ENCODE measurements at regions not wholly inside any gene's neighbourhood (a gene's known extent, or its start where the extent isn't known, plus 50 kb on each side); places are given as distances from the start of the nearest gene placed in this dataset.

DNA sequence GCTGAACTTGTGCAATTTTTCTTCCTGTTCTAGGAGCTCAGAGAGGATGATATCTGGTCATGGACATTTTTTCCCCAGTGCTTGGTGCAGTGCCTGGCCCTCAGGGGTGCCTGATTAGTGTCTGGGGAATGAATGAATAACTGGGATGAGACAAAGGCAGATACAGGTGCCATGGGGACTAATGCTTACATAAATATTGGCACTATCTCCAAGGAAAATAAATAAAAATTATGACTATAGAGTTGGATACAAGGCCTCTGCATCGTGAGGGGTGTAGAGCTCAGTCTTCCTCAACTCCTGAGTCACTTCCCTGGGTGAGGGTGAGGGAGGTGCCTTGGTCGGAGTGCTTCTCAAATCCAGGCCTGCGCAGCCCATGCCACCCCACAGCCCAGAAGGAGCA lies 188.6 kb downstream of the KCNA5 start:
- WGBS, 3 donors, result 79 to 88% (median 80%) methylated on average over 3 of the region's 3 CpGs

DNA sequence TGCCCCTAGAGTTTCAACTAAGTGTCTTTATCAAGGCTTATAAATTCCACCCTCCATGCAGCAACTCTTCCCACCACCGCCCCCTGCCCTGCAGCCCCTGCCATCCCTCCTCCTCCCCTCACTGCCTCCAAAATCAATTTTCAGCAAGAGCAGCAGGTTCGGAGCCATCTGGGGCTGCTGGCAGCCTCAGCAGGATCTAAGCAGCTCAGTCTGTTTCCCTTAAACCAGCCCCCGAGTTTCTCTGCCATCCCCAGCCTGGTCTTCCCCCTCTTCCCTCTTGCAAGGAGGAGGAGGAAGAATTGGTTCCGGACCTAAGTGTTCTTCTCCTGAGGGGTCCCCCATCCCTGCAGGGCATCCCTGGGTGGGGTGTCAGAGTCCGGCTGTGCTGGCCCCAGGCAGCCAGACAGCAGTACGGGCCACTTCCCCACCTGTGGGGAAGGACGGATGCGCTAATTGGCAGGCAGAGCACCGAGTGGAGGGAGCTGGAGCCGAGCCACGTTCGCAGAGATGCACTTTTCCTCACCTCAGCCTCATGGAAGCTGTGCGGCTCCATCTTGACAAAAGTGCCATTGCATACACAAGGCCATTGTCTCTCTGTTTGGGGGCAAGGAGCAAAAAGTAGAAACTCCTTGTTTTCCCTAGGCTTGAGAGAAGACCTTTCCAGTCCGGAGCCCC lies 189.3 kb downstream of the KCNA5 start:
- no peak for DNase-seq
- 67 to 69% (median 68%) methylated on average over 14 of the region's 14 CpGs for WGBS, 3 donors
- no peak for FAIRE-seq

More for the DNA sequence above, 188.6 kb downstream of the KCNA5 start:
- Histone ChIP-seq H3K4me3 (ENCODE audit: low read depth in 1 of 3, low read length in 3 of 3) (no peak overlapping the region), H3K27me3 (ENCODE audit: control insufficient read depth in 3 of 3, insufficient read depth in 3 of 3, low read length in 3 of 3) (peaks cover 0 to 3% (median 0%) of the 10 kb centered on the region in 3 donors), H3K4me1 (ENCODE audit: control insufficient read depth in 3 of 3, insufficient read depth in 2 of 3, low read depth in 1 of 3, low read length in 2 of 3) (no peaks in the 10 kb centered on the region), H3K27ac (ENCODE audit: low read depth in 1 of 3, low read length in 2 of 3) (no peak overlapping the region), H3K36me3 (ENCODE audit: control insufficient read depth in 3 of 3, insufficient read depth in 2 of 3, low read depth in 1 of 3, low read length in 3 of 3) (no peaks in the 10 kb centered on the region), H3K9me3 (ENCODE audit: control insufficient read depth in 2 of 2, insufficient read depth in 1 of 2, low read depth in 1 of 2, low read length in 1 of 2) (peaks cover 0 to 14% of the 10 kb centered on the region in 2 donors)
- DNase-seq (no peak), FAIRE-seq (no peak)

DNA sequence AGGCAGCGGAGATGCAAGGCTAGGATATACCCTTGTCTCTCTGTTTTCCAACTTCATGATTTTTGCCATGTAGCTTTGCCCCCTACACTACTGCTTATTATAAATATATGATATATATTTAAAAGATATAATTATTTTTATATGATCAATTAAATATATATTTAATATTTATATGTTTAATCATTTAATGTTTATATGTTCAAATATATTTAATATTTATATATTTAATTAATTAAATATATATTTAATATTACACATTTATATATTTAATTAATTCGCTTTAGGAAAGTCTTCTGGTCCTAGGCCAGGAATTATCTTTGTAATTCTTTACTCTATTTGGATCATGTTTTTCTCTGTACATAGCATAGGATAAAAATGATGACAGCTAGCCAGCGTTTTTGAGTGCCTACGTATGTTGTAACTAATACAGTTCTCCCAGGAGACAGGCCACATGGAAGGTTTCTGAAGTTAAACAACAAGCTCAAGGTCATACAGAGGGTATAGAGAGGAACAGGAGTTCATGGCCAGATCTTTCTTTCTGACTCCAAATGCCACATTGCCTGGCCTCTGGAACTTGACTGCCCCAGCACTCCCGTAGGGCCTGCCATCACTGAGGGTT lies 192.5 kb downstream of the KCNA5 start:
- Histone ChIP-seq H3K4me1 (ENCODE audit: control insufficient read depth in 3 of 3, insufficient read depth in 2 of 3, low read depth in 1 of 3, low read length in 2 of 3) (no peaks in the 10 kb centered on the region), H3K4me3 (ENCODE audit: low read depth in 1 of 3, low read length in 3 of 3) (no peak overlapping the region), H3K27ac (ENCODE audit: low read depth in 1 of 3, low read length in 2 of 3) (no peak overlapping the region), H3K27me3 (ENCODE audit: control insufficient read depth in 3 of 3, insufficient read depth in 3 of 3, low read length in 3 of 3) (peaks cover 0 to 3% (median 0%) of the 10 kb centered on the region in 3 donors), H3K9me3 (ENCODE audit: control insufficient read depth in 2 of 2, insufficient read depth in 1 of 2, low read depth in 1 of 2, low read length in 1 of 2) (no peaks in the 10 kb centered on the region), H3K36me3 (ENCODE audit: control insufficient read depth in 3 of 3, insufficient read depth in 2 of 3, low read depth in 1 of 3, low read length in 3 of 3) (no peaks in the 10 kb centered on the region)
- FAIRE-seq, result peak; percentile 67
- 85 to 93% (median 92%) methylated on average over 5 of the region's 5 CpGs for WGBS, 3 donors
- no peak for DNase-seq

More for the DNA sequence above, 189.3 kb downstream of the KCNA5 start:
- Histone ChIP-seq H3K4me1 (ENCODE audit: control insufficient read depth in 3 of 3, insufficient read depth in 2 of 3, low read depth in 1 of 3, low read length in 2 of 3) (no peaks in the 10 kb centered on the region), H3K36me3 (ENCODE audit: control insufficient read depth in 3 of 3, insufficient read depth in 2 of 3, low read depth in 1 of 3, low read length in 3 of 3) (no peaks in the 10 kb centered on the region), H3K9me3 (ENCODE audit: control insufficient read depth in 2 of 2, insufficient read depth in 1 of 2, low read depth in 1 of 2, low read length in 1 of 2) (peaks cover 0 to 10% of the 10 kb centered on the region in 2 donors), H3K27ac (ENCODE audit: low read depth in 1 of 3, low read length in 2 of 3) (no peak overlapping the region), H3K27me3 (ENCODE audit: control insufficient read depth in 3 of 3, insufficient read depth in 3 of 3, low read length in 3 of 3) (peaks cover 0 to 3% (median 0%) of the 10 kb centered on the region in 3 donors), H3K4me3 (ENCODE audit: low read depth in 1 of 3, low read length in 3 of 3) (no peak overlapping the region)

DNA sequence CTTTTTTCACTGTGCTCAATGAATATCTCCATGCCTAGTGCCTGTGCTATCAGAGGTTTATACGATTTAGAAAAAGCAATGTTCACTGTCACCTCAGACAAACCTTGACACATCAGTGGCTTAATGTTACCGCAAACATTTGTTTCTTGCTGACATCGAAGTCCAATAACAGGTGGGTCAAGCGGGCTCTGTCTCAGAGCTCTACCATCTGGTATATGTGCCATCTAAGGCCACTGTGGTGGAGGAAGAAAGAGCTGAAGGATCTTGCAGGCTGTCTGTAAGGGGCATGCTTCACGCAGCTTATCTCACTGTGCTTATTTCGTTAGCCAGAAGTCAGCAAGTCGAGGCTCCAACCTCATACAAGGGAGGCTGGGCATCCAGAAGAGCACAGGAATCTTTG lies 189.5 kb upstream of the NTF3 start:
- Histone ChIP-seq H3K4me1 (ENCODE audit: control insufficient read depth in 3 of 3, insufficient read depth in 2 of 3, low read depth in 1 of 3, low read length in 2 of 3) (peaks cover 0 to 10% (median 3%) of the 10 kb centered on the region in 3 donors), H3K27me3 (ENCODE audit: control insufficient read depth in 3 of 3, insufficient read depth in 3 of 3, low read length in 3 of 3) (no peaks in the 10 kb centered on the region), H3K27ac (ENCODE audit: low read depth in 1 of 3, low read length in 2 of 3) (no peak overlapping the region), H3K4me3 (ENCODE audit: low read depth in 1 of 3, low read length in 3 of 3) (no peak overlapping the region), H3K36me3 (ENCODE audit: control insufficient read depth in 3 of 3, insufficient read depth in 2 of 3, low read depth in 1 of 3, low read length in 3 of 3) (no peaks in the 10 kb centered on the region), H3K9me3 (ENCODE audit: control insufficient read depth in 2 of 2, insufficient read depth in 1 of 2, low read depth in 1 of 2, low read length in 1 of 2) (no peaks in the 10 kb centered on the region)
- FAIRE-seq (no peak), DNase-seq (no peak)
- 79 to 86% (median 84%) methylated on average over 7 of the region's 7 CpGs for WGBS, 3 donors

DNA sequence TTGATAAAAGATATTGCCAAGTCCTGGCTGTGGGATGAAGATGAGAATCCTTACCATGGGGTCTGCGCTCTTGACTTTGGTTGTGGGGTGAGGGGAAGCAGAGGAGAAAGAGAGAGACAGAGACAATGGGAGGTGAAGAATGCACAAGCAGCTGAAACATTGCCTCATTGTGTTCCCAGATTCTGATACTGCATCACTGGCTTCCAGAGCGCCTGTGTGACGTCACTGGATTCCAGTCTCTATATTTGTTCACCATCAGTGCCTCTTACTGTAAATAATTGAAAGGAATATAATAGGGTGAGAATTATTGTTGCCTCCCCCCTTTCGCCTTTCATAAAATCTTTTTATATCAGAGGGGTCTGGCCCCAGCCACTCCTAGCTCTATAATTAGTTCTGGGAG lies 188.9 kb upstream of the NTF3 start:
- no peaks in the 10 kb centered on the region for H3K27me3 ChIP-seq (ENCODE audit: control insufficient read depth in 3 of 3, insufficient read depth in 3 of 3, low read length in 3 of 3)
- no peaks in the 10 kb centered on the region for H3K36me3 ChIP-seq (ENCODE audit: control insufficient read depth in 3 of 3, insufficient read depth in 2 of 3, low read depth in 1 of 3, low read length in 3 of 3)
- 85 to 94% (median 86%) methylated on average over 4 of the region's 4 CpGs for WGBS, 3 donors
- H3K27ac ChIP-seq (ENCODE audit: low read depth in 1 of 3, low read length in 2 of 3), result no peak overlapping the region
- FAIRE-seq (no peak), DNase-seq (no peak)
- H3K4me1 ChIP-seq (ENCODE audit: control insufficient read depth in 3 of 3, insufficient read depth in 2 of 3, low read depth in 1 of 3, low read length in 2 of 3), result peaks cover 0 to 10% (median 3%) of the 10 kb centered on the region in 3 donors
- no peaks in the 10 kb centered on the region for H3K9me3 ChIP-seq (ENCODE audit: control insufficient read depth in 2 of 2, insufficient read depth in 1 of 2, low read depth in 1 of 2, low read length in 1 of 2)
- no peak overlapping the region for H3K4me3 ChIP-seq (ENCODE audit: low read depth in 1 of 3, low read length in 3 of 3)

DNA sequence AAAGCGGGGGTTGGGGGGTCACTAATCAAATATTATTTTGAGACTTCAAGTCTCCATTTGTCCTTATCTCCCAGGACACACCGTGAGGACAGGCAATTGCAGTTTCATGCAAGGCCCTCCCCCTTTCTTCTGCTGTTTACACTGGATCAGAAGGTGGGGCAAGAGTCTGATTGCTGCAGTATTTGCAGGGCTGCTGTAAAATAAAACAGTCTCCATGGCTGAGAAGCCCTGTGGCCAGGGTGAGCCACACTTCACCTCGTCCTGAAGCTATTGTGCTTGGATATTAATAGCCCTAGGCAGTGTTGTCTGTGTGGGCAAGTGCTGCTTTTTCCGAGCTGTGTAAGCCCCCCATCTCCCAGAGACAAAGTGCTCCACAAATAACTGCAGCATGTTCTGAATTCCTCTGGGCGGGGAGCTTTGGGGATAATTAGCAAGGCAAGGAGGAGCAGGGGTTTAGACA lies 187.4 kb upstream of the NTF3 start:
- FAIRE-seq (no peak), DNase-seq (peak; percentile 57 to 68)
- no peak overlapping the region for H3K27ac ChIP-seq (ENCODE audit: low read depth in 1 of 3, low read length in 2 of 3)
- no peaks in the 10 kb centered on the region for H3K9me3 ChIP-seq (ENCODE audit: control insufficient read depth in 2 of 2, insufficient read depth in 1 of 2, low read depth in 1 of 2, low read length in 1 of 2)
- H3K4me1 ChIP-seq (ENCODE audit: control insufficient read depth in 3 of 3, insufficient read depth in 2 of 3, low read depth in 1 of 3, low read length in 2 of 3), result peaks cover 0 to 10% (median 3%) of the 10 kb centered on the region in 3 donors
- H3K36me3 ChIP-seq (ENCODE audit: control insufficient read depth in 3 of 3, insufficient read depth in 2 of 3, low read depth in 1 of 3, low read length in 3 of 3), result no peaks in the 10 kb centered on the region
- H3K27me3 ChIP-seq (ENCODE audit: control insufficient read depth in 3 of 3, insufficient read depth in 3 of 3, low read length in 3 of 3), result no peaks in the 10 kb centered on the region
- no peak overlapping the region for H3K4me3 ChIP-seq (ENCODE audit: low read depth in 1 of 3, low read length in 3 of 3)
- WGBS, 3 donors, result 17 to 36% (median 23%) methylated on average over 5 of the region's 5 CpGs

DNA sequence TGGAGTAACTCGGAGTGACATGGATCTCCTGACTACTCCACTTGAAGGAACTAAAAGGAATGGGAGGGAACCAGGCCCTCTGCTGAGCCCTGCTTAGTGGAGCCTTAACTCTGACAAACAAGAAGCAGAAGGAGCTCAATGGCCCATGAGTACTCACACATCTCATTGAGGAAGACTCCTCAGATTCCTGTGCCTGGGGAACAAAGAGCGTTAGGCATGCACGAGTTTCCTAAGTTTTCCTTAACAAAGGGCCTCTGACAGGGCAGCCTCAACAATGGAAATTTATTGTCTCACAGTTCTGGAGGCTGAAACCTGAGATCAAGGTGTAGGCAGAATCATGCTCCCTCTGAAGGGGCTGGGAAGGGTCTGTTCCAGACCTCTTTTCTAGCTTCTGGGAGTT lies 185.7 kb upstream of the NTF3 start:
- FAIRE-seq, result no peak
- Histone ChIP-seq H3K4me3 (ENCODE audit: low read depth in 1 of 3, low read length in 3 of 3) (no peak overlapping the region), H3K27me3 (ENCODE audit: control insufficient read depth in 3 of 3, insufficient read depth in 3 of 3, low read length in 3 of 3) (no peaks in the 10 kb centered on the region), H3K36me3 (ENCODE audit: control insufficient read depth in 3 of 3, insufficient read depth in 2 of 3, low read depth in 1 of 3, low read length in 3 of 3) (no peaks in the 10 kb centered on the region), H3K4me1 (ENCODE audit: control insufficient read depth in 3 of 3, insufficient read depth in 2 of 3, low read depth in 1 of 3, low read length in 2 of 3) (peaks cover 0 to 10% (median 3%) of the 10 kb centered on the region in 3 donors), H3K27ac (ENCODE audit: low read depth in 1 of 3, low read length in 2 of 3) (no peak overlapping the region), H3K9me3 (ENCODE audit: control insufficient read depth in 2 of 2, insufficient read depth in 1 of 2, low read depth in 1 of 2, low read length in 1 of 2) (no peaks in the 10 kb centered on the region)
- DNase-seq, result no peak
- WGBS, 3 donors, result 80 to 84% (median 82%) methylated on average over 3 of the region's 3 CpGs

DNA sequence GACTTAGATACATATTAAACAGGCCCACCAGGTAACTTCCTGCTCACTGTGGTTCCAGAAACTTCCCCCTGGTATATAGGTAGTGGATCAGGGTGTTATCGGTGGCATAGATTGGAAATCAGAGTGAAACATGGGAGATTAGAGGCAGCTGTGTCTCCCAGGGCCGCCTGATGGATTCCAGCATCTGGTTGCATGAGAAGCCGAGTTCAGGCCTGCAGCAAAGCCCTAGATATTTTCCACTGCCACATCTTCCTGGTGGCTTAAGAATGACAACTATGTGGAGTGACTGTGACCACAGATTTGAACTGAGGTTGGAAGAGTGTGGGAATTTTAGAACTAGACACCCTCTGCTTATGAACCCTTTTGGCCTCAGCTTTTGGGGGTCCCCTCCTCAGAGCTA lies 184.8 kb upstream of the NTF3 start:
- Histone ChIP-seq H3K4me1 (ENCODE audit: control insufficient read depth in 3 of 3, insufficient read depth in 2 of 3, low read depth in 1 of 3, low read length in 2 of 3) (peaks cover 0 to 10% (median 3%) of the 10 kb centered on the region in 3 donors), H3K9me3 (ENCODE audit: control insufficient read depth in 2 of 2, insufficient read depth in 1 of 2, low read depth in 1 of 2, low read length in 1 of 2) (no peaks in the 10 kb centered on the region), H3K4me3 (ENCODE audit: low read depth in 1 of 3, low read length in 3 of 3) (no peak overlapping the region), H3K36me3 (ENCODE audit: control insufficient read depth in 3 of 3, insufficient read depth in 2 of 3, low read depth in 1 of 3, low read length in 3 of 3) (no peaks in the 10 kb centered on the region), H3K27ac (ENCODE audit: low read depth in 1 of 3, low read length in 2 of 3) (no peak overlapping the region), H3K27me3 (ENCODE audit: control insufficient read depth in 3 of 3, insufficient read depth in 3 of 3, low read length in 3 of 3) (no peaks in the 10 kb centered on the region)
- FAIRE-seq (no peak), DNase-seq (no peak)
- WGBS, 3 donors, result 76 to 91% (median 79%) methylated on average over 3 of the region's 3 CpGs
